ENCODE measurements at regions not wholly inside any gene's neighbourhood (a gene's known extent, or its start where the extent isn't known, plus 50 kb on each side); places are given as distances from the start of the nearest gene placed in this dataset.

GRCh38 chr4:15340902-15341732 lies 86.7 kb upstream of the C1QTNF7 start:
- Histone ChIP-seq H3K9ac (ENCODE audit: low read depth, low read length, poor library complexity, severe bottlenecking) (no peak overlapping the region), H3K4me3 (ENCODE audit: low read length, poor library complexity, severe bottlenecking) (no peak overlapping the region), H3K4me2 (ENCODE audit: low read depth, low read length, poor library complexity, severe bottlenecking) (no peak overlapping the region), H3K4me1 (ENCODE audit: insufficient read depth, low read length, poor library complexity, severe bottlenecking) (no peaks in the 10 kb centered on the region), H3K9me2 (replicated peaks; ENCODE audit: low read depth, low read length) (no peaks in the 10 kb centered on the region), H3K79me2 (ENCODE audit: insufficient read depth, low read length) (no peaks in the 10 kb centered on the region), H2AFZ (ENCODE audit: low read length) (no peak overlapping the region), H3K36me3 (ENCODE audit: insufficient read depth, low read length) (no peaks in the 10 kb centered on the region), H3F3A (ENCODE audit: low read depth) (no peaks in the 10 kb centered on the region), H3K27me3 (ENCODE audit: insufficient read depth, low read length, poor library complexity, severe bottlenecking) (no peaks in the 10 kb centered on the region), H3K9me3 (ENCODE audit: insufficient read depth, low read depth, low read length) (no peaks in the 10 kb centered on the region), H4K20me1 (ENCODE audit: insufficient read depth, low read length, poor library complexity, severe bottlenecking) (no peaks in the 10 kb centered on the region)
- TF ChIP-seq EZH2phosphoT487 (IDR thresholded peaks at IDR 0.05; ENCODE audit: borderline replicate concordance) (no peak), CTCF (conservative IDR thresholded peaks at IDR 0.05; ENCODE audit: low read length) (no peak)

GRCh38 chr4:15341733-15342300 lies 86.0 kb upstream of the C1QTNF7 start:
- Histone ChIP-seq H3K4me2 (ENCODE audit: low read depth, low read length, poor library complexity, severe bottlenecking) (no peak overlapping the region), H3K4me3 (ENCODE audit: low read length, poor library complexity, severe bottlenecking) (no peak overlapping the region), H3K9me2 (replicated peaks; ENCODE audit: low read depth, low read length) (no peaks in the 10 kb centered on the region), H4K20me1 (ENCODE audit: insufficient read depth, low read length, poor library complexity, severe bottlenecking) (no peaks in the 10 kb centered on the region), H2AFZ (ENCODE audit: low read length) (no peak overlapping the region), H3K4me1 (ENCODE audit: insufficient read depth, low read length, poor library complexity, severe bottlenecking) (no peaks in the 10 kb centered on the region), H3K36me3 (ENCODE audit: insufficient read depth, low read length) (no peaks in the 10 kb centered on the region), H3K79me2 (ENCODE audit: insufficient read depth, low read length) (no peaks in the 10 kb centered on the region), H3K9ac (ENCODE audit: low read depth, low read length, poor library complexity, severe bottlenecking) (no peak overlapping the region), H3K9me3 (ENCODE audit: insufficient read depth, low read depth, low read length) (no peaks in the 10 kb centered on the region), H3K27me3 (ENCODE audit: insufficient read depth, low read length, poor library complexity, severe bottlenecking) (no peaks in the 10 kb centered on the region), H3F3A (ENCODE audit: low read depth) (no peaks in the 10 kb centered on the region)
- TF ChIP-seq EZH2phosphoT487 (IDR thresholded peaks at IDR 0.05; ENCODE audit: borderline replicate concordance) (no peak), CTCF (conservative IDR thresholded peaks at IDR 0.05; ENCODE audit: low read length) (no peak)

GRCh38 chr4:15343000-15343399 lies 84.8 kb upstream of the C1QTNF7 start:
- H3K79me2 ChIP-seq (ENCODE audit: insufficient read depth, low read length): no peaks in the 10 kb centered on the region
- no peak overlapping the region for H2AFZ ChIP-seq (ENCODE audit: low read length)
- H3F3A ChIP-seq (ENCODE audit: low read depth): no peaks in the 10 kb centered on the region
- H3K4me2 ChIP-seq (ENCODE audit: low read depth, low read length, poor library complexity, severe bottlenecking): no peak overlapping the region
- no peak for TF ChIP-seq CTCF (conservative IDR thresholded peaks at IDR 0.05; ENCODE audit: low read length)
- no peak for TF ChIP-seq EZH2phosphoT487 (IDR thresholded peaks at IDR 0.05; ENCODE audit: borderline replicate concordance)
- H3K9me2 ChIP-seq (replicated peaks; ENCODE audit: low read depth, low read length): no peaks in the 10 kb centered on the region
- no peak overlapping the region for H3K9ac ChIP-seq (ENCODE audit: low read depth, low read length, poor library complexity, severe bottlenecking)
- no peak overlapping the region for H3K4me3 ChIP-seq (ENCODE audit: low read length, poor library complexity, severe bottlenecking)
- H3K9me3 ChIP-seq (ENCODE audit: insufficient read depth, low read depth, low read length): no peaks in the 10 kb centered on the region
- H4K20me1 ChIP-seq (ENCODE audit: insufficient read depth, low read length, poor library complexity, severe bottlenecking): no peaks in the 10 kb centered on the region
- H3K27me3 ChIP-seq (ENCODE audit: insufficient read depth, low read length, poor library complexity, severe bottlenecking): no peaks in the 10 kb centered on the region
- peaks cover under 1% of the 10 kb centered on the region for H3K4me1 ChIP-seq (ENCODE audit: insufficient read depth, low read length, poor library complexity, severe bottlenecking)
- no peaks in the 10 kb centered on the region for H3K36me3 ChIP-seq (ENCODE audit: insufficient read depth, low read length)
